ENCODE measurements at regions not wholly inside any gene's neighbourhood (a gene's known extent, or its start where the extent isn't known, plus 50 kb on each side); places are given as distances from the start of the nearest gene placed in this dataset.

- Histone ChIP-seq H3K4me3 (peak overlapping the region; percentile 79), H3K4me1 (peaks cover 41% of the 10 kb centered on the region), H3K27ac (peak overlapping the region; percentile 85), H3K9me3 (no peaks in the 10 kb centered on the region), H3K27me3 (no peaks in the 10 kb centered on the region), H3K36me3 (no peaks in the 10 kb centered on the region)
- TF ChIP-seq EP300 (IDR thresholded peaks at IDR 0.05) (no peak), POLR2AphosphoS5 (IDR thresholded peaks at IDR 0.05) (no peak), POLR2A (IDR thresholded peaks at IDR 0.05) (no peak), CTCF (IDR thresholded peaks at IDR 0.05) (no peak)
- DNase-seq (ENCODE audit: low spot score in 2 of 2), result no peak
- 56% methylated on average over 4 of the region's 4 CpGs for WGBS
Measured at GRCh38 chr14:89619596-89619995, 202.6 kb upstream of the FOXN3 start.

DNA sequence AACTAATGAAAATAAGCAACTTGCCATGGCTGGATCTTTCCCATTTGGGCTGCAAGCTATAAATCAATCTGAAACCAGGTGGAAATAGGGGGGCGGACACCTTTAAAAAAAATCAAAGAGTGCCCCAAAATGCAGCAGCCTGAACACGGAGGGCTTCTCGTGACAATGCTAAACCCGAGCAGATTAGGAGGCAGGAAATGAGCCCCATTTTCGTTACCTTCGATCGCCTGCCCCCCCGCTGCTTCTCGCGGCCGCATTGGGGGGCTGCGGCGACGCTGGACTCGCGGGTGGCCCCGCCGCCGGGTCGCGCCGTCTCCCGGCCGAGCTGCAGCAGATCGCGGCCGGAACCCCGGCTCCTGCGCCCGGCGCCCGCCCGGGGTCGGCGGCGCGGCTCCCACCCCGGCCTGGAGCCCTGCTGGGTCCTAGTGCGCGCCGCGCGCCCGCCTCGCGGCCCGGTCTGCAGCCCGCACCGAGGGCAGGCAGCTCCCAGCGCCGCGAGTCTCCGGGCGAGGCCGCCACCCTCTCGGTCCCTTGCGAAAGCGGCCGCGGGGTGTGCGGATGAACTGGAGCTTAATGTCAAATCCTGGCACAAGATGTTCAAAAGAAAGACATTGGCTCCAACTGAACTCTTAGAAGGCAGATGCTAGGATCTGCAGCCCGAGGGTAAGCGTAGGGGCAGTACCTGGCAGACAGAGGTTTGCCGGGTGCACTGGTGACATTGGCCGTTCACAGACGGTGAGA is 201.9 kb upstream of the FOXN3 start:
- H3K4me3 ChIP-seq, result peak overlapping the region; percentile 79
- no peaks in the 10 kb centered on the region for H3K36me3 ChIP-seq
- peak in 1 of 2 donors; percentile 82 for DNase-seq (ENCODE audit: low spot score in 2 of 2)
- H3K27ac ChIP-seq, result peak overlapping the region; percentile 85
- H3K9me3 ChIP-seq, result no peaks in the 10 kb centered on the region
- H3K27me3 ChIP-seq, result no peaks in the 10 kb centered on the region
- H3K4me1 ChIP-seq, result peaks cover 44% of the 10 kb centered on the region
- TF ChIP-seq POLR2A (IDR thresholded peaks at IDR 0.05) (peak in 1 of 2 donors; percentile 58), POLR2AphosphoS5 (IDR thresholded peaks at IDR 0.05) (no peak)
- WGBS, result under 1% methylated on average over 52 of the region's 66 CpGs

GRCh38 chr14:89618330-89618708 is 201.3 kb upstream of the FOXN3 start:
- Histone ChIP-seq H3K27ac (peak overlapping the region; percentile 85), H3K9me3 (no peaks in the 10 kb centered on the region), H3K27me3 (no peaks in the 10 kb centered on the region), H3K4me1 (peaks cover 46% of the 10 kb centered on the region), H3K4me3 (peak overlapping the region; percentile 79), H3K36me3 (no peaks in the 10 kb centered on the region)
- 0% methylated on average over 6 of the region's 6 CpGs for WGBS
- DNase-seq (ENCODE audit: low spot score in 2 of 2), result no peak
- TF ChIP-seq CTCF (IDR thresholded peaks at IDR 0.05) (no peak), POLR2AphosphoS5 (IDR thresholded peaks at IDR 0.05) (no peak), EP300 (IDR thresholded peaks at IDR 0.05) (no peak), POLR2A (IDR thresholded peaks at IDR 0.05) (no peak)

GRCh38 chr14:89617481-89618329 is 200.7 kb upstream of the FOXN3 start:
- peaks cover 46% of the 10 kb centered on the region for H3K4me1 ChIP-seq
- no peaks in the 10 kb centered on the region for H3K9me3 ChIP-seq
- peak overlapping the region; percentile 79 for H3K4me3 ChIP-seq
- no peak for DNase-seq (ENCODE audit: low spot score in 2 of 2)
- no peaks in the 10 kb centered on the region for H3K36me3 ChIP-seq
- peak overlapping the region; percentile 85 for H3K27ac ChIP-seq
- 1% methylated on average over 20 of the region's 20 CpGs for WGBS
- H3K27me3 ChIP-seq, result no peaks in the 10 kb centered on the region
- TF ChIP-seq POLR2AphosphoS5 (IDR thresholded peaks at IDR 0.05) (no peak), EP300 (IDR thresholded peaks at IDR 0.05) (no peak), POLR2A (IDR thresholded peaks at IDR 0.05) (no peak), CTCF (IDR thresholded peaks at IDR 0.05) (no peak)

- no peaks in the 10 kb centered on the region for H3K36me3 ChIP-seq
- H3K9me3 ChIP-seq, result no peaks in the 10 kb centered on the region
- H3K27me3 ChIP-seq, result no peaks in the 10 kb centered on the region
- TF ChIP-seq POLR2A (IDR thresholded peaks at IDR 0.05) (no peak), CTCF (IDR thresholded peaks at IDR 0.05) (no peak), EP300 (IDR thresholded peaks at IDR 0.05) (no peak), POLR2AphosphoS5 (IDR thresholded peaks at IDR 0.05) (no peak)
- 28% methylated on average over 5 of the region's 5 CpGs for WGBS
- peaks cover 46% of the 10 kb centered on the region for H3K4me1 ChIP-seq
- peak overlapping the region; percentile 79 for H3K4me3 ChIP-seq
- no peak for DNase-seq (ENCODE audit: low spot score in 2 of 2)
- H3K27ac ChIP-seq, result peak overlapping the region; percentile 85
Measured at GRCh38 chr14:89616852-89617341, 199.9 kb upstream of the FOXN3 start.

All from suprapubic skin (tissue), 4 donors.